GM15510 (cell line): ENCODE measurements at regions not wholly inside any gene's neighbourhood (a gene's known extent, or its start where the extent isn't known, plus 50 kb on each side); places are given as distances from the start of the nearest gene placed in this dataset.

Source experiments
- POLR2A ChIP-seq: IDR thresholded peaks from 3 replicates; pipeline ENCODE4 v1.6.1; 2011; ENCODE audit warnings: borderline replicate concordance; ENCODE audit not compliant: insufficient read length; ENCODE audit errors: extremely low read depth

- no peak for TF ChIP-seq POLR2A
Observed at GRCh38 chr17:77851921-77852320, 106.6 kb upstream of the TNRC6C start.

DNA sequence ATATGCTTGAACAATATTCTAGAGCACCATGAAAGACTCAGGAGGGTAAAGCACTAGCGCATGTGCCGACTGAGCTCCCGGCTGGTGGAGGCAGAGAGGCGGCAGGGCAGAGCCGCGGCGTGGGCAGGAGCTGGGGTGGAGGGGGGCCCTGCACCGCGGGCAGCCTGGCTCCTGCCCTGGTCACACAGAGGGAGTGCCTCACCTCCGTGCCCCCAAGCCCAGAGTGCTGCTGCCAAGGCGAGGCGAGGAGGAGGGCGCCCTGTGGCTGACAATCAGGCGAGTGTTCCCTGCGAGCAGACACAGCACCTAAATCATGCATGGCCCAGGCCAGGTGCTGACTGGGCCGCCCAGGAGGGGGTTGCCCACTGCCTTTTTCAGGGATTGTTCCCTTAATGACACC is 105.8 kb upstream of the TNRC6C start:
- no peak for TF ChIP-seq POLR2A

- TF ChIP-seq POLR2A: no peak
Observed at GRCh38 chr17:77853191-77853977, 105.1 kb upstream of the TNRC6C start.

DNA sequence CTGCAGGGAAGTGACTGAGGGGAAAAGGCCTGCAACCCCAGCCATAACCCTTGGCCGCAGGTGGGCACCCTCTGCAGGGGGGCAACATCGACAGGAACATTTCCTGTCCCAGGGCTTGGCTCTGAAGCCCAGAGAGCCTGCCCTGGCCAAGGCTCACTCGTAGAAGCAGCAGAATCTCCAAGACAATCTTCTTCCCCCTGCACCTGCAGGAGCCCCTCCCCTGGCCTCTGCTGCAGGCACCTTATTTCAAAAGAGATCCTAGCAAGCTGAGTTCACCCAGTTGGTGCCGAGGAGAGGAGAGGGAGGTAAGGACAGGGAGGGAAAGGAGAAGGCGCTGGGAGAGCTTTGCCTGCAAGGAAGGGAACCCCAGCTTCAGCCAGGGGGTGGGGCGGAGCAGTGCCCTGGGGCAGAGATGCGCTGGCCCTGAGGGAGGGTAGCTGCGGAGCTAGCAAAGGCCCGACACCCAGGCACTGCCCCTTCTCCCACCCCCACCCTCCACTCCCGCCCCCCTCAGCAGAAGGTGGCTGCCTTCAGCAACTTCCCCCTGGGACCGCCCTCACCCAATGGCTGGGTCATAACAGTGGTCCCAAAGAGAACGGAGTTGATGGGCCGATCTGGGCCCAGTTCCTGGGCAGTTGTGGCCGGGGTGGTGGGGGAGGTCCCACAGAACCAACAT is 104.3 kb upstream of the TNRC6C start:
- no peak for TF ChIP-seq POLR2A

- no peak for TF ChIP-seq POLR2A
Observed at GRCh38 chr17:77854759-77855745, 103.5 kb upstream of the TNRC6C start.

DNA sequence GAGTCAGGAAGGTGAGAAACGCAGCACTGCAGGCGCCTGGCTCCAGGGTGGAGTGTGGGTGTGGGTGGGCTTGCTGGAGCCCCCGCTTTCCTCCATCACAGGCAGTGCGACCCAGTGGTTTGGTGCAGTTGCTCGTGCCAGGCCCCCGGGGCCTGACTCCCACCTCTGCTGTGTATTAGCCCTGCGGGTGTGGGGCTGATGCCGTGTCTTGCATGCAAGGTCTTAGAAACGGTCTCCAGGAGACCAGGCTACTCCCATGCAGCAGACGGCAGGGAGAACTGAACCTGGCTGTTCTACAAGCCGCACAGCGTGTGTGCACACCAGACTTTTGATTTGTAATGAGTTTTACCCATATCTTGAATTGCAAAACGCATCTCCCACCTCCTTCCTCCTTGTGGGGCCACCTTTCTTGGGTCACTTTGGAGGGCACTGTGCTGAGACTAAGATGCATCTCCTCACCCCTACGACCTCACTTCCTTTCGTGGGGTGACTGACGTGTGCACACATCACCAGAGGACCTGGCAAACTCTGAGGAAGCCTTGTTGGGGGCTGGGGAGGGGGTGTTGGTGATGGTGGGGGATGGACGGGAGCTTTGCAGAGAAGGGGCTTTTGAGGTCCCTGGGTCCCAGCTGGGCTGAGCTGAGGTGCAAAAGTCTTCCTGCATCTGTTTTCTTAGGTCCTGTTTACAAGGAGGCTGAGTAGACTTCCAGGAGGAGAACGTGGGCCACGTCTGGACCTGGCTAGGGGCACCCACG is 101.8 kb upstream of the TNRC6C start:
- TF ChIP-seq POLR2A: no peak

DNA sequence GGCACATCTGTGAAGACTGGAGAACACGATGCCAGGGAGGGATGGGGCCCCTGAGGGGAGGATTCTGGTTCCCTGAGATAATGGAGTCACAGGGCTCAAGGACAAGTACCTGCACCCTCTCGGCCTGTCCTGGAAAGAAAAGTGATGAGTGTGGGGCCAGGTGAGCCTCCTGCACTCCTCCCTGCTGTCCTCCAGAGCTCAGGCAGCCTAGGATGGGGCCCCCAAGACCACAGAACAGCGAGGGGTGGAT is 101.3 kb upstream of the TNRC6C start:
- no peak for TF ChIP-seq POLR2A

DNA sequence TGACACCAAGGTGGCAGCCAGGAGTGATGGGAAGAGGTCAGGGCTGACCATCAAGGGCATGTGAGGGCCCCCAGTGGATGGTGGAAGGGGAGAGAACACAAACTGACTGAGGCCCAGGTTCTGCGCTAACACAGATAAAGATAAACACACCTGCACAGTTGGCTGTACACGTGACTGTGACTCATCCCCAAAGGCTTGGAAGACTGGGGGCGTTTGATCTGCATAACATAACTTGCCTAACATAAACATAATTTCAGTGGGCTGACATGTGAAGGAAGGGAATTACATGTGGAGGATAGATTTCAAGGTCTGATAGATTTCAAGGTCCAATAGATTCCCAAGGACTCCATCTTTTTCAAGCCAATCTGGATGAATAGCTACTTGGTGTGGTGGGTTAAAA is 100.9 kb upstream of the TNRC6C start:
- TF ChIP-seq POLR2A: no peak

DNA sequence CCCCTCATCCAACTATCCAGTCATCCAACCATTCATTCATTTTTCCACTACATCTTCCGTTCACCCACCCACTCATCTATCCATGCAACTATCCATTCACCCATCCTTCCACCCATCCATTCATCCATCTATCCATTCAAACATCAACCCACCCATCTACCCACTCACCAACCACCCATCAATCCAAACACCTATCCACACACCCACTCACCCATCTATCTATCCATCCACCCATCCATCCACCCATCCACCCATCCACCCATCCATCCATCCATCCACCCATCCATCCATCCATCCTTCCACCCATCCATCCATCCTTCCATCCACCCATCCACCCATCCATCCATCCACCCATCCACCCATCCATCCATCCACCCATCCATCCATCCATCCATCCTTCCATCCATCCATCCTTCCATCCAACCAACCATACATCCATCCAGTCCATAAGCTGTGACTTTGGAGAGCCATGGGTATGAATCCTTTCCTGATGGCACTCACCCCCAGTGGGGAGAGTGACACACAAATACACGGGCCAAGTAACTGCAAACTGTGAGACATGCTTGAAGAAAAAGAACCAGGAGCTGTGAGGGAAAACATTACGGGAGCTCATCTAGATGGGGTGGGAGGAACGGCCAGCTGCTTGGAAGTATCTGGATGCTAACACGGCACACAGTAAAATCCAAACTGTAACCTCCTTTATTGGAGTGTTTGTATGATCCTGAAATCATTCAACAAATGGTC is 100.0 kb upstream of the TNRC6C start:
- no peak for TF ChIP-seq POLR2A

GRCh38 chr17:77859035-77859810 is 99.3 kb upstream of the TNRC6C start:
- TF ChIP-seq POLR2A: no peak

- TF ChIP-seq POLR2A: no peak
Observed at GRCh38 chr17:77861133-77861695, 97.3 kb upstream of the TNRC6C start.

DNA sequence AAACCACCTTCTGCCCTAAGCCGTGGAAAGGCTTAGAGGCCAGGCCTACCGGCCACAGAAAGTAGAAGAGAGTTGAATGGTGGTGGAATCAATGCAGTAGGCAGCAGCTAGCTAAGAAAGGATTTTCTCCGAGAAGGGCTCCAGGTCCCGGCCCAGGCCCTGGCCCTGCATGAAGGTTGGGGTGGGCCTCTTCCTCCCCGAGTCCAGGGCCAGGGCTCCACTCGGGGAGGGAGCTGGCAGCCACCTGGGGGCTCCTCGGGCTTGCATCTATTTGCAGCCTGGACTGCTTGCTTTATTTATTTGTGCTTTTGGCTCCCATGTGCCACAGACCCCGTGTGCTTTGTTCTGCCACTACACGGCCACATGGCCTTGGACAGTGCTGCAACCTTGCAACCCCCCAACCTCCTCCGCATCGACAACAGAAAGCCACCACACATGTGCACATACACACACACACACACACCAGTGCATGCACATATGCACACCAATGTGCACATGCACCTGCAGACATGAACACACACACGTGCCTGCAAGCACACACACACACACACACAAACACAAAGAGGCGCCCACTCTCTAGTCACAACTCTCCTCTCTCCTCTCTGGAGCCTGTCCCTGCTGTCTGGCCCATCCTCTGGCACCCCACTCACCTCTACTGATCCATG is 96.4 kb upstream of the TNRC6C start:
- TF ChIP-seq POLR2A: no peak
